ENCODE measurements at regions not wholly inside any gene's neighbourhood (a gene's known extent, or its start where the extent isn't known, plus 50 kb on each side); places are given as distances from the start of the nearest gene placed in this dataset.

DNA sequence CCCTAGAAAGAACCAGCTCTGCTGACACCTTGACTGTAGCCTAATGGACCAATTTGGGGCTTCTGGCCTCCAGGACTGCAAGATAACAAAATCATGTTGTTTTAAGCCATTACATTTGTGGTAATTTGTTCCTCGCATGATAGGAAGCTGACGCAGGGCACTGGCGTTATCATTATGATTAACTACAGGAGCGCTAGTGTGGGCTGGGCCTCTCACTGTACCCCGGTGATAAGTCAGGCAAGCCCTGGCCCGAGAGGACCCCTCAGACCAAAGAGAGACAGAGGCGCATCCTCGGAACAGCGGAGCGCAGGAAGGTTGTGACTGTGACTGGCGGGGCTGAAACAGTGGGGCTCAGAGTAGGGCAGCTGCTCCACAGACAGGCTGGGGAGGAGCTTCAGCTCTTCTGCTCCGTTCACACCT is 150.3 kb upstream of the CHST15 start:
- DNase-seq (ENCODE audit: low read depth, low spot score) (no peak), ATAC-seq (no peak)
- H3K79me2 ChIP-seq (ENCODE audit: insufficient read depth, low read length) = no peaks in the 10 kb centered on the region
- RAD21 ChIA-PET (ENCODE audit: low non-redundant PET in 1 of 2, low total read pairs in 2 of 2, uncharacterized antibody in 2 of 2, unreplicated experiment in 2 of 2) = no interaction called here
- no peak overlapping the region for H3K4me3 ChIP-seq (replicated peaks in 1 of 2; ENCODE audit: low read depth in 1 of 2, low read length in 2 of 2)
- BruUV-seq (replicated peaks) = no TSS peak
- no peaks in the 10 kb centered on the region for H4K20me1 ChIP-seq (ENCODE audit: insufficient read depth)
- POLR2A ChIA-PET = no interaction called here
- H3K36me3 ChIP-seq (ENCODE audit: control insufficient read depth in 1 of 2, insufficient read depth in 2 of 2, low read length in 2 of 2) = no peaks in the 10 kb centered on the region
- no peak overlapping the region for H3K4me2 ChIP-seq (ENCODE audit: low read length)
- no peaks in the 10 kb centered on the region for H3K9me2 ChIP-seq (ENCODE audit: insufficient read depth)
- peaks cover 0 to 5% of the 10 kb centered on the region in 2 experiments; a peak in 2 of 4 replicates for H3K4me1 ChIP-seq (ENCODE audit: control insufficient read depth in 1 of 2, insufficient read depth in 2 of 2, low read length in 2 of 2)
- intact Hi-C loops (cut with micrococcal nuclease) = no loop called here
- no peak overlapping the region for H2AFZ ChIP-seq (ENCODE audit: low read depth, low read length, poor library complexity, severe bottlenecking)
- no peak overlapping the region for H3K27ac ChIP-seq (ENCODE audit: low read depth, low read length)
- no peak overlapping the region for H3K9ac ChIP-seq (ENCODE audit: low read length)
- H3K27me3 ChIP-seq (ENCODE audit: insufficient read depth, low read length) = no peaks in the 10 kb centered on the region
- CTCF ChIA-PET = interaction anchor here (1.7 kb wide), 1 partner anchor 160 kb away, joined by 3 read pairs; no protein-coding TSS in a partner anchor
- no peaks in the 10 kb centered on the region for H3K9me3 ChIP-seq (ENCODE audit: control insufficient read depth in 1 of 2, insufficient read depth in 1 of 2, low read depth in 1 of 2, low read length in 2 of 2)
- TF ChIP-seq ELF1 (IDR thresholded peaks at IDR 0.05; ENCODE audit: borderline replicate concordance, low read depth) = no peak

- Histone ChIP-seq H3K27me3 (ENCODE audit: insufficient read depth, low read length) (no peaks in the 10 kb centered on the region), H3K4me3 (replicated peaks in 1 of 2; ENCODE audit: low read depth in 1 of 2, low read length in 2 of 2) (no peak overlapping the region), H3K36me3 (ENCODE audit: control insufficient read depth in 1 of 2, insufficient read depth in 2 of 2, low read length in 2 of 2) (no peaks in the 10 kb centered on the region), H3K27ac (ENCODE audit: low read depth, low read length) (no peak overlapping the region), H3K4me1 (ENCODE audit: control insufficient read depth in 1 of 2, insufficient read depth in 2 of 2, low read length in 2 of 2) (peaks cover 0 to 10% of the 10 kb centered on the region in 2 experiments; a peak in 2 of 4 replicates), H3K9ac (ENCODE audit: low read length) (no peak overlapping the region), H3K79me2 (ENCODE audit: insufficient read depth, low read length) (no peaks in the 10 kb centered on the region), H3K4me2 (ENCODE audit: low read length) (no peak overlapping the region), H4K20me1 (ENCODE audit: insufficient read depth) (no peaks in the 10 kb centered on the region), H3K9me2 (ENCODE audit: insufficient read depth) (no peaks in the 10 kb centered on the region), H2AFZ (ENCODE audit: low read depth, low read length, poor library complexity, severe bottlenecking) (no peak overlapping the region), H3K9me3 (ENCODE audit: control insufficient read depth in 1 of 2, insufficient read depth in 1 of 2, low read depth in 1 of 2, low read length in 2 of 2) (no peaks in the 10 kb centered on the region)
- DNase-seq (ENCODE audit: low read depth, low spot score) (no peak), ATAC-seq (no peak)
- POLR2A ChIA-PET = no interaction called here
- no peak for TF ChIP-seq ELF1 (IDR thresholded peaks at IDR 0.05; ENCODE audit: borderline replicate concordance, low read depth)
- no peak for TF ChIP-seq RAD21 (IDR thresholded peaks at IDR 0.05; ENCODE audit: low read depth)
- TF ChIP-seq CEBPB (IDR thresholded peaks at IDR 0.05; ENCODE audit: low read depth) = no peak
- no peak for TF ChIP-seq SP1 (IDR thresholded peaks at IDR 0.05; ENCODE audit: low read depth)
- no peak for TF ChIP-seq EZH2 (IDR thresholded peaks at IDR 0.05)
- no peak for TF ChIP-seq CBX3 (IDR thresholded peaks at IDR 0.05; ENCODE audit: low read depth)
- no peak for TF ChIP-seq SRF (IDR thresholded peaks at IDR 0.05; ENCODE audit: low read depth)
- no peak for TF ChIP-seq JUND (IDR thresholded peaks at IDR 0.05)
- no peak for TF ChIP-seq MAX (IDR thresholded peaks at IDR 0.05)
- no peak for TF ChIP-seq YY1 (IDR thresholded peaks at IDR 0.05; ENCODE audit: extremely low read depth, insufficient replicate concordance, low read depth, low read length)
- TF ChIP-seq SIN3A (IDR thresholded peaks at IDR 0.05; ENCODE audit: low read depth) = no peak
- TF ChIP-seq ZNF274 (IDR thresholded peaks at IDR 0.05; ENCODE audit: low read depth, low read length) = no peak
- TF ChIP-seq, protein P1, sequence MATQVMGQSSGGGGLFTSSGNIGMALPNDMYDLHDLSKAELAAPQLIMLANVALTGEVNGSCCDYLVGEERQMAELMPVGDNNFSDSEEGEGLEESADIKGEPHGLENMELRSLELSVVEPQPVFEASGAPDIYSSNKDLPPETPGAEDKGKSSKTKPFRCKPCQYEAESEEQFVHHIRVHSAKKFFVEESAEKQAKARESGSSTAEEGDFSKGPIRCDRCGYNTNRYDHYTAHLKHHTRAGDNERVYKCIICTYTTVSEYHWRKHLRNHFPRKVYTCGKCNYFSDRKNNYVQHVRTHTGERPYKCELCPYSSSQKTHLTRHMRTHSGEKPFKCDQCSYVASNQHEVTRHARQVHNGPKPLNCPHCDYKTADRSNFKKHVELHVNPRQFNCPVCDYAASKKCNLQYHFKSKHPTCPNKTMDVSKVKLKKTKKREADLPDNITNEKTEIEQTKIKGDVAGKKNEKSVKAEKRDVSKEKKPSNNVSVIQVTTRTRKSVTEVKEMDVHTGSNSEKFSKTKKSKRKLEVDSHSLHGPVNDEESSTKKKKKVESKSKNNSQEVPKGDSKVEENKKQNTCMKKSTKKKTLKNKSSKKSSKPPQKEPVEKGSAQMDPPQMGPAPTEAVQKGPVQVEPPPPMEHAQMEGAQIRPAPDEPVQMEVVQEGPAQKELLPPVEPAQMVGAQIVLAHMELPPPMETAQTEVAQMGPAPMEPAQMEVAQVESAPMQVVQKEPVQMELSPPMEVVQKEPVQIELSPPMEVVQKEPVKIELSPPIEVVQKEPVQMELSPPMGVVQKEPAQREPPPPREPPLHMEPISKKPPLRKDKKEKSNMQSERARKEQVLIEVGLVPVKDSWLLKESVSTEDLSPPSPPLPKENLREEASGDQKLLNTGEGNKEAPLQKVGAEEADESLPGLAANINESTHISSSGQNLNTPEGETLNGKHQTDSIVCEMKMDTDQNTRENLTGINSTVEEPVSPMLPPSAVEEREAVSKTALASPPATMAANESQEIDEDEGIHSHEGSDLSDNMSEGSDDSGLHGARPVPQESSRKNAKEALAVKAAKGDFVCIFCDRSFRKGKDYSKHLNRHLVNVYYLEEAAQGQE (IDR thresholded peaks at IDR 0.05; ENCODE audit: low read depth) = no peak
- TF ChIP-seq POLR2AphosphoS5 (IDR thresholded peaks at IDR 0.05; ENCODE audit: low read depth, low read length) = no peak
- no peak for TF ChIP-seq POLR2A (IDR thresholded peaks at IDR 0.05; ENCODE audit: borderline replicate concordance, extremely low read depth, insufficient read depth, insufficient read length)
- TF ChIP-seq ZBTB33 (IDR thresholded peaks at IDR 0.05; ENCODE audit: extremely low read depth, insufficient replicate concordance, low read length) = no peak
- TF ChIP-seq, protein P2, sequence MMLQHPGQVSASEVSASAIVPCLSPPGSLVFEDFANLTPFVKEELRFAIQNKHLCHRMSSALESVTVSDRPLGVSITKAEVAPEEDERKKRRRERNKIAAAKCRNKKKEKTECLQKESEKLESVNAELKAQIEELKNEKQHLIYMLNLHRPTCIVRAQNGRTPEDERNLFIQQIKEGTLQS (IDR thresholded peaks at IDR 0.05) = no peak
- TF ChIP-seq FOSL1 (IDR thresholded peaks at IDR 0.05; ENCODE audit: low read depth) = no peak
- no TSS peak for BruUV-seq (replicated peaks)
- intact Hi-C loops (cut with micrococcal nuclease) = no loop called here
- CTCF ChIA-PET = no interaction called here
- RAD21 ChIA-PET (ENCODE audit: low non-redundant PET in 1 of 2, low total read pairs in 2 of 2, uncharacterized antibody in 2 of 2, unreplicated experiment in 2 of 2) = no interaction called here
Measured at GRCh38 chr10:124242791-124243190, 149.4 kb upstream of the CHST15 start.
